Urinary bladder (tissue), 3 donors: ENCODE measurements at regions not wholly inside any gene's neighbourhood (a gene's known extent, or its start where the extent isn't known, plus 50 kb on each side); places are given as distances from the start of the nearest gene placed in this dataset.

Experiments
- DNase-seq: peaks from one replicate; pipeline ENCODE4 v3.0.0-alpha.2; 2015; ENCODE audit errors: extremely low spot score
- H3K27ac ChIP-seq: one replicate; pipeline ENCODE4 v1.5.1; 2013; ENCODE audit warnings: low read depth, mild to moderate bottlenecking, moderate library complexity
- H3K36me3 ChIP-seq: one replicate; pipeline ENCODE4 v1.6.1; 2013; ENCODE audit warnings: mild to moderate bottlenecking, moderate library complexity; ENCODE audit not compliant: insufficient read depth
- H3K4me1 ChIP-seq: one replicate; pipeline ENCODE4 v1.6.1; 2013; ENCODE audit warnings: mild to moderate bottlenecking, moderate library complexity; ENCODE audit not compliant: insufficient read depth
- H3K4me3 ChIP-seq: one replicate; pipeline ENCODE4 v1.5.1; 2013; ENCODE audit warnings: low read depth, low read length
- WGBS: extraction: QIAGEN DNeasy Blood & Tissue Kit; methylation state at CpG from one replicate; pipeline ENCODE4 v1.1.7; 2013; 5-methylcytosine and 5-hydroxymethylcytosine counted together
- donor health status: healthy with polysubstance abuse.
- donor health status: healthy.

DNA sequence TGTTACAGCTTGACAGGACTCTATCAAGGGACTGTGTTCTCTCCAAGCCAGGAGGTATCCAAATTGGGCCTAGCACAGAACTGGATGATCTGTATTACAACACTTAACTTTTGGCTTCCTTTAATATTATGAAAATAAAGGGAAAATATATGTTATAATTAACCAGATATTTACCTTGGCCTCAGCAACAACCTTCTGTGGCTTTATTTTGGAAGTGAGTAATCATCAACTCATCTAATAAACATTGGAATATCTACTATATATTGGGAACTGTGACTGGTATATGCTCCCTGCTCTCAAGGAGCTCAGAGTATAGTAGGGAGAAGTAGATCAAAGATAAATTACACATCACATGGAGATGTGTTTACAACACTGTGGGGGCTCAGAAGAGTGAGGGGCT, 352.2 kb downstream of the METTL15 start:
- DNase-seq = no peak
- no peak overlapping the region for H3K27ac ChIP-seq
- no peaks in the 10 kb centered on the region for H3K4me1 ChIP-seq

DNA sequence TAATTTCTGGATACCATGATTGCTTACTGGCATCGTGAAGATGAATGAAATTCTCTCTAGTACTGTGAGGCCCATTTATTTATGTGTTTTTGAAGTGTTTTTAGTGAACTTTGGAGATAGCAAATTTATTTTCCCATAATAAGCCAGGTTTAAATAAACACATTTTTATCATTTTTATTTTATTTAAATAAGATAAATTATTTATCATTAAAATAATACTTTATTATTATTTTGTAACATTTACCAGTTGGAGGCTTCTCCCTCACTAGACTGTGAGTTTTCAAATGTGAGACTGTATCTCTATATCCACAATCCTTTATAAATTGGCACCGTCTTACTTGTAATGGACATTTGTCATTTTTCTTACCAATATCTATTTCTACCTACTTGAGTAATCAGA, 351.7 kb downstream of the METTL15 start:
- Histone ChIP-seq H3K36me3 (no peaks in the 10 kb centered on the region), H3K27ac (no peak overlapping the region), H3K4me1 (no peaks in the 10 kb centered on the region), H3K4me3 (no peak overlapping the region)
- 86% methylated on average over 2 of the region's 2 CpGs for WGBS
- no peak for DNase-seq

More for the DNA sequence above, 352.2 kb downstream of the METTL15 start:
- H3K4me3 ChIP-seq = no peak overlapping the region
- no peaks in the 10 kb centered on the region for H3K36me3 ChIP-seq

DNA sequence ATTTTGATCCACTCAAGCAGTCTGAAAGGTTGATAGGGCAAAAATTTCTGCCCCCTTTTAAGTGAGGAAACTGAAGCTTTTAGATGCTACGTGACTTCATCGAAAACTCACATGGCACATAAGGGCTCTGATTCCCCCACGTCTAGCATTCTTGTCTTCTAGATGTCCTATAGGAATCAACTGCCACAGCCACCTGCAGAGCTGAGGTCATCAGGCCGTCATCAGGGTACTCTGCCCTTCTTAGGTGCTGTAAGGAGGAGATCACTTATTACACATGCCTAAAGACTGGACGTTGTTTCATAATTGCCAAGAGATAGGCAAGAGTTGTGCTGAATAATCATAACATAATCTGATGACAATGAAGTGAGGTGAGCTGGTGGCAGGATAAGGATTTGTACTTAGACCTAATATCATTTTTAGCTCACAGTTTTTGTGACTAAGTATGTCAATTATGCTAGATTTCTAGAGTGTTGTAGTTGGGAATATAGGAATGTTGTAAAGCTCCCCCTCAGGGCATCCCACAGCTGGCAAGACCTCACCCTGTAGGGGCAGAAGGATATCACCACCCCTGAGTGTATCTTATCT, 349.4 kb downstream of the METTL15 start:
- H3K36me3 ChIP-seq = no peaks in the 10 kb centered on the region

DNA sequence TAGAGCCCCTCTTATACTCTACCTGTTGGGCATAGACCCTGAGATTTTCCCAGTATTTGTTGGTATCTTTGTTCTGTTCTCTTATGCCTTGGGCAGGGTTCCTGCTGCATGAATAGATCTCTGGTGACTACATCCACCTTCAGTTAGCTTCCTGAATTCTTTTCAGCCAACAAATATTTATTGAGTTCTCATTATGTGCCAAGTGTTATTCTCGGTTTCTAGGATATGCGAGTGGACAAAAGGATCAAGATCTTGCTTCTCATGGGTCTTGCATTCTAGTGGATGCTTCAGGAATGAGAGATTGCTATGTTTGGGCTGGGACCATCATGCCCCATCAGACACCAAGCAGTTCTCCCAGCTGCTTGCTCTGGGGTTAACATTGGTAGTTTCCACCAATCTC, 340.0 kb downstream of the METTL15 start:
- Histone ChIP-seq H3K4me1 (no peaks in the 10 kb centered on the region), H3K27ac (no peak overlapping the region), H3K4me3 (no peak overlapping the region), H3K36me3 (no peaks in the 10 kb centered on the region)
- DNase-seq = no peak
- WGBS = 91% methylated on average over 2 of the region's 2 CpGs

More for the DNA sequence above, 349.4 kb downstream of the METTL15 start:
- no peak for DNase-seq
- Histone ChIP-seq H3K4me3 (no peak overlapping the region), H3K4me1 (no peaks in the 10 kb centered on the region), H3K27ac (no peak overlapping the region)
- WGBS = 81% methylated on average over 5 of the region's 5 CpGs

DNA sequence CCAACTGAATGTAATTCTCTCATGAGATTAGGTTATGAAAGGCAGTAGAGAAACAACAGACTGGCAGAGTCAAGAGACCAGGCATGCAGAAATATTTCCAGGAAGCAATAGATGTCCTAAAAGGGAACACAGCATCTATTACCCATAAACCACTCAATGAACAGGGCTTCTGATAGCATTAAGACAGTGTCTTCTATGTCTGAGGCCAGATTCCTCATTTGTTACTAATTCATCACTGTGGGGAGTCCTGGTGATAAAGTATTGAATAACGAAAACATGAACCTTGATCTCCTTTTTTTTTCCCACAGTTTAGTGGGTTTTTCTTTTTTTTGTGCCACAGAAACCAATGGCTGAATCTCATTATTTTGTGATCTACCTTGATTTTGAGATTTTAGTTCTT, 339.0 kb downstream of the METTL15 start:
- no peak for DNase-seq
- Histone ChIP-seq H3K4me1 (no peaks in the 10 kb centered on the region), H3K27ac (no peak overlapping the region), H3K36me3 (no peaks in the 10 kb centered on the region), H3K4me3 (no peak overlapping the region)
- 60% methylated on average over 1 of the region's 1 CpG for WGBS

DNA sequence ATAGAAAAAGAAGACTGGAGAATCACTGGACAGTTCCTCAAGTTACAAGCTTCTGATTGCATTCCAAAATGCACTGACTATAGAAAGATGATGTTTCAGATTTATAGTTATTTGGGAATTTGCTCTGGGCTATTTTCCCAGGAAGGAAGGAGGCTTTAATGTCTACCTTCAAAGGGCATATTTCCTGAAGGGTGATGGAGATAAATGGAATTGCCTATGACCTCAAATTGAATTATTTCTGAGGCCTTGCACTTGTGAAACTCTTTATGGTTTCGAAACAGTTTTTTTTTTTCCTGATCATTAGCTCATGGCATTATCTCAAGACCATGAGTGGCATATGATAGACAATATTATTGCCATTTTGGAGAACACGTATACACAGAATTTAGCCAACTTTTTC, 333.9 kb downstream of the METTL15 start:
- H3K36me3 ChIP-seq = no peaks in the 10 kb centered on the region
- DNase-seq = no peak
- 89% methylated on average over 2 of the region's 2 CpGs for WGBS
- no peak overlapping the region for H3K27ac ChIP-seq
- no peak overlapping the region for H3K4me3 ChIP-seq
- no peaks in the 10 kb centered on the region for H3K4me1 ChIP-seq

DNA sequence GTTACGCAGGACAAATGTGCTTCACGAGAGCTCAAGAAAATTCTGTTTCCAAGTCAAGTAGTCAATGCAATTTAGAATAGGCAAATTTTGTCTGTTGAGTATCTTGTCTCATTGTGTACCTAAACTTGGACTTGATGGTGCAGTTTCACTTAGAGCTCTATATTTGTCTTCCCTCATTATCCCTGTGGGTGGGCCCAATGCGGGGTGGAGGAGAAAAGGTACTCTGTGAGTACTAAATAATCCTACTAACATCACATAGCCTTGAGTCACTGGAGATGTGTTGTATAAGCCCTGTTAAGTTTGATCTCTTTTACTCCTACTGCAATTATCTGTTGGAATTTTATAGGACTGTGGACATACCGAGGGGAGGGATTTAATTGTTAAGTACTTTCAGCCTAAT, 331.2 kb downstream of the METTL15 start:
- no peak overlapping the region for H3K4me3 ChIP-seq
- H3K36me3 ChIP-seq = no peaks in the 10 kb centered on the region
- no peak overlapping the region for H3K27ac ChIP-seq
- DNase-seq = no peak
- 85% methylated on average over 4 of the region's 4 CpGs for WGBS
- H3K4me1 ChIP-seq = no peaks in the 10 kb centered on the region

DNA sequence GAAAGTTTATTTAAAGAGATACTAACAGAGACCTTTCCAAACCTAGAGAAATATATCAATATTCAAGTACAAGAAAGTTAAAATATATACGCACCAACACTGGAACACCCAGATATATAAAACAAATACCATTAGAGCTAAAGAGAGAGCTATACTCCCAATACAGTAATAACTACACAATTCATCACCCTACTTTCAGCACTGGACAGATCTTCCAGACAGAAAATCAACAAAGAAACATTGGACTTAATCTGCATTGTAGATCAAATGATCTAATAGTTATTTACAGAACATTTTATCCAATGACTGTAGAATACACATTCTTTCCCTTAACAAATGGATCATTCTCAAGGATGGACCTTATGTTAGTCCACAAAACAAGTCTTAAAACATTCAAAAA, 311.9 kb downstream of the METTL15 start:
- no peaks in the 10 kb centered on the region for H3K36me3 ChIP-seq
- H3K4me1 ChIP-seq = no peaks in the 10 kb centered on the region
- H3K4me3 ChIP-seq = no peak overlapping the region
- 93% methylated on average over 1 of the region's 1 CpG for WGBS
- H3K27ac ChIP-seq = no peak overlapping the region
- no peak for DNase-seq

DNA sequence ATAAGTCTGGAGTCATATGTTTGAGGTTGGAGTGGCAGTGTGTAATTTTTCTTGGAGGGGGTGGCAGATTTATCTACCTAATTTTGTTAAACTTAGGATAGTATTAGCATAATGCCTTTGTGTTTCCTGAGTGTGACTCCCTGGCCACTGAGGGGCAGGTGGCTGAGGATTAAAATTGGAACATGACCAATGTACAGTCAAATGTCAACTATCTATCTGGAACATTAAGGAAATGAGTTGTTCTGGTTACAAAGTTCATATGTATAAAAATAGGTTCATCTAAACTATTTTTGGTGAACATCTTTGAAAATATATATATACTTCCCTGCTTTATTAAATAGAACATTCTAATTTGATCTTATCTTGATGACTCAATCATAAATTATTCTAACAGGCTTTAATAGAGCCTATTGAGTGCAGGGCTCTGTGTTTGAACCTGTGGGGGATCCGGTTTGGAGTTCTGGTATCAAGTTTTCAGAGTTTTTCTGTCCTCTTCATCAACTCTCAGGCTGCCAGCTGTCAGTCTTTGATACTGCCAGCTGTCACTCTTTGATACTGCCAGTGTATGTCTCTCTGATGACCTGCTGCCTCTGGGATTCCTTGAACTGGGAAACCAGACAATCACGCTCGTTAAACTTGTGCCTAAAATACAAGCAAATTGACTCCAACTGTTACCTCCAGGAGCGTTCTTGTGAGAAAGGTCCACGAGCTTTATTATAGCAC, 309.6 kb downstream of the METTL15 start:
- no peak for DNase-seq
- H3K36me3 ChIP-seq = no peaks in the 10 kb centered on the region
- H3K4me3 ChIP-seq = no peak overlapping the region
- WGBS = 80% methylated on average over 5 of the region's 5 CpGs
- no peaks in the 10 kb centered on the region for H3K4me1 ChIP-seq
- no peak overlapping the region for H3K27ac ChIP-seq

DNA sequence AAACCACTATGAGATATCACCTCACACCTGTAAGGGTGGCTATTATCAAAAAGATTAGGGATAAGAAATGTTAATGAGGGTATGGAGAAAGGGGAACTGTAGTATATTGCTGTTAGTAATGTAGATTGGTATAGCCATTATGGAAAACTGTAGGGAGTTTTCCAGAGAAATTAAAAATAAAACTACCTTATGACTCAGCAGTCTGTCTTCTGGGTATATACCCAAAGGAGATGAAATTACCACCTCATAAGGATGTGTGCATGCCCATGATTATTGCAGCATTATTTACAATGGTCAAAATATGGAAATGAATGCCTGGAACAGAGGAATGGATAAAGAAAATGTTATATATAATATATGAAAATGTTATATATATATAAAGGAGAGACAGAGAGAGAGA, 303.8 kb downstream of the METTL15 start:
- Histone ChIP-seq H3K4me3 (no peak overlapping the region), H3K27ac (no peak overlapping the region), H3K4me1 (no peaks in the 10 kb centered on the region), H3K36me3 (no peaks in the 10 kb centered on the region)
- DNase-seq = no peak

DNA sequence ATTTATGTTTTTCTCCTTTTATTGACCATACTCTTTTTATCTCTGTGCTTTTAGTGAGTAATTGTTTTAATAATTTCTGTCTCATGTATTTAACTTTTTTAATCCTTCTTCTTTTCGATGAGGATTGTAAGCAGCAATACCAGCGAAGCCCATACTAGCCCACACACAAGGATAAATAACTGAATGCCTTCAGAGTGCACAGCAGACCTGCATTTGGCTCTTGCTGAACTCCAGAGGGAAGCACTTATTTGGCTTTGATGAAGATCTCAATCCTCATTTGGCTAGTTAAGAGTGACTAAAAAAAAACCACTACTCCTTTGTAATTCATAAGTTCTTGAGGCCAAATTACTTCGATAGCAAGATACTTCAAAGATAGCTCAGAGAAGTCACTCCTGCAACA, 293.3 kb downstream of the METTL15 start:
- WGBS = 84% methylated on average over 3 of the region's 3 CpGs
- Histone ChIP-seq H3K36me3 (no peaks in the 10 kb centered on the region), H3K27ac (no peak overlapping the region), H3K4me3 (no peak overlapping the region), H3K4me1 (no peaks in the 10 kb centered on the region)
- DNase-seq = no peak

DNA sequence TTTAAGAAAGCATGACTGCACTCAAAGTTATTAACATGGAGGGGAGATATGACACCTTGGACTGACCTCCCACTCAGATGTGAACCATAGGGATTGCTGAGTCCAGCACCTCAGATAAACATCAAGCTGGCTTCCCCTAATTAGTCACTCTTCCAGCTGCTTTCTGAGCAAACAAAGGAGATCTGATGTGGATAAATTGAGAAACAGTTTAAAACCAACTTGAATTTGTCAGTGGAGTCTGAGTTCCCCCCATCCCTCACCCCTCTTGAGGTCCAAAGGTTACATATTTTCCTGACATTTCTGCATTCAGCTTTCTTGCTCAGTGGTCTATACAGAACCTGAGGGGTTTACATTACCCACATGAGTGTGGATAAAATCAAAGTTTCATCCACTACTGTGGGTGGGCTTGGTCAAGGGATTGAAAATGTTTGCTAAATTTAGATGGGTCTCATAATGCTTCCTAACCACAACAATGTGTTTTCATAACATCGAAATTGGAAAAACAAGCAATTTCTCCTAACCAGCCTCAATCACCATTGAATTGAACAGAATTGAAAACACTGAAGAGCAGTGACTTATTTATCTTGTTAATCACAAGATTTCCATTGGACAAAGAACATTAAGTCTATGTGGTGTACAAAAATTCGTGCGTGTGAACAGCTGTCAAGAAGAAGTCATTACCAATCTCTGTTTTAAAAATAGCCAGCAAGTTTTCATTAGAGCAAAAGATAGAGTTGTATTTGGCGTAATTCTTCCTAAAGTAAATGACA, 292.3 kb downstream of the METTL15 start:
- 88% methylated on average over 4 of the region's 4 CpGs for WGBS
- H3K27ac ChIP-seq = no peak overlapping the region

DNA sequence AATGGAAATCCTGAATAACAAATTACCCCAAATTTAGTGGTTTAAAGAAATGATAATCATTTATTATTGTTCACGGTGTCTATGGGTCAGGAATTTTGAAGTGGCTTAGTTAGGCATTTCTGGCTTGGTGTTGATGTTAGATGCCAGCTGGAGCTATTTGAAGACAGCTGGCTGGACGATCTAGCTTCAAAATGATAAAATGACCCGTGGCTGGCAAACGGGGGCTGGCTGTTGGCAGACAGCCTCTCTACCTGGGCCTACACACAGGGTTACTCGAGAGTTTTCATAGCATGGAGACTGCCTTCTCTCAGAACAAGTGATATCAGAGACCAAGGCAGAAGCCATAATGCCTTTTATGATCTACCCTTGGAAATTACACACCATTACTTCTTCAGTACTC, 285.2 kb downstream of the METTL15 start:
- no peak overlapping the region for H3K27ac ChIP-seq
- no peak for DNase-seq
- H3K4me1 ChIP-seq = no peaks in the 10 kb centered on the region
- no peaks in the 10 kb centered on the region for H3K36me3 ChIP-seq
- WGBS = 35% methylated on average over 5 of the region's 5 CpGs
- no peak overlapping the region for H3K4me3 ChIP-seq

More for the DNA sequence above, 292.3 kb downstream of the METTL15 start:
- H3K4me3 ChIP-seq = no peak overlapping the region
- no peaks in the 10 kb centered on the region for H3K4me1 ChIP-seq
- no peak for DNase-seq
- H3K36me3 ChIP-seq = no peaks in the 10 kb centered on the region

DNA sequence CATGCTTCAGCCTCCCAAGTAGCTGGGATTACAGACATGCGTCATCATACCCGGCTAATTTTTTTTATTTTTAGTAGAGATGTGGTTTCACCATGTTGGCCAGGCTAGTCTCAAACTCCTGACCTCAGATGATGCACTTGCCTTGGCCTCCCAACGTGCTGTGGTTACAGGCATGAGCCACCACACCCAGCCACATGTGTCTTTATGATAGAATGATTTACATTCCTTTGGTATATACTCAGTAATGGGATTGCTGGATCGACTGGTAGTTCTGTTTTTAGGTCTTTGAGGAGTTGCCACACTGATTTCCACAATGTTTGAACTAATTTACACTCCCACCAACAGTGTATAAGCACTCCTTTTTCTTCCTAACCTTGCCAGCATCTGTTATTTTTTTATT, 276.2 kb downstream of the METTL15 start:
- 84% methylated on average over 4 of the region's 4 CpGs for WGBS
- H3K4me3 ChIP-seq = no peak overlapping the region
- no peaks in the 10 kb centered on the region for H3K4me1 ChIP-seq
- no peaks in the 10 kb centered on the region for H3K36me3 ChIP-seq
- H3K27ac ChIP-seq = no peak overlapping the region
- no peak for DNase-seq
